Osteocyte (in vitro differentiated cells): ENCODE measurements at regions not wholly inside any gene's neighbourhood (a gene's known extent, or its start where the extent isn't known, plus 50 kb on each side); places are given as distances from the start of the nearest gene placed in this dataset.
A peak's percentile ranks its signal among the peaks of the same experiment; 100 is the strongest.

Source experiments
- DNase-seq: peaks from one replicate; pipeline ENCODE4 v3.0.0; 2021; ENCODE audit warnings: mixed read lengths; ENCODE audit not compliant: unreplicated experiment; ENCODE audit errors: extremely low spot score
- H3K27ac Mint-ChIP-seq: one replicate; pipeline ENCODE4 v1.8.0; 2021; ENCODE audit warnings: mild to moderate bottlenecking, mixed read lengths; ENCODE audit not compliant: unreplicated experiment
- H3K27me3 Mint-ChIP-seq: one replicate; pipeline ENCODE4 v1.8.0; 2021; ENCODE audit warnings: mixed read lengths; ENCODE audit not compliant: unreplicated experiment
- H3K36me3 Mint-ChIP-seq: one replicate; pipeline ENCODE4 v1.8.0; 2021; ENCODE audit warnings: mixed read lengths; ENCODE audit not compliant: unreplicated experiment
- H3K4me1 Mint-ChIP-seq: one replicate; pipeline ENCODE4 v1.8.0; 2021; ENCODE audit warnings: mixed read lengths; ENCODE audit not compliant: unreplicated experiment
- H3K4me3 Mint-ChIP-seq: one replicate; pipeline ENCODE4 v1.8.0; 2021; ENCODE audit warnings: mild to moderate bottlenecking, moderate library complexity, mixed read lengths; ENCODE audit not compliant: unreplicated experiment
- H3K9me3 Mint-ChIP-seq: one replicate; pipeline ENCODE4 v1.8.0; 2021; ENCODE audit warnings: mixed read lengths; ENCODE audit not compliant: unreplicated experiment
- CTCF ChIP-seq: fragments of 200-600 bp; sonication (generic); IDR thresholded peaks from 2 replicates; pipeline ENCODE4 v1.5.0; 2021; ENCODE audit warnings: antibody characterized with exemption, mild to moderate bottlenecking, moderate library complexity

- Mint-ChIP-seq H3K9me3 (peaks cover 9% of the 10 kb centered on the region), H3K36me3 (no peaks in the 10 kb centered on the region), H3K27ac (no peak overlapping the region), H3K4me1 (peaks cover 30% of the 10 kb centered on the region), H3K27me3 (no peaks in the 10 kb centered on the region), H3K4me3 (no peak overlapping the region)
- TF ChIP-seq CTCF: no peak
- no peak for DNase-seq
Measured at GRCh38 chr11:23730307-23730998, 766.4 kb upstream of the LUZP2 start.

- no peak for DNase-seq
- Mint-ChIP-seq H3K4me1 (peaks cover 22% of the 10 kb centered on the region), H3K27me3 (no peaks in the 10 kb centered on the region), H3K27ac (peak overlapping the region; percentile 58), H3K9me3 (peaks cover 9% of the 10 kb centered on the region), H3K36me3 (no peaks in the 10 kb centered on the region), H3K4me3 (no peak overlapping the region)
- no peak for TF ChIP-seq CTCF
Measured at GRCh38 chr11:23732026-23732425, 764.8 kb upstream of the LUZP2 start.

DNA sequence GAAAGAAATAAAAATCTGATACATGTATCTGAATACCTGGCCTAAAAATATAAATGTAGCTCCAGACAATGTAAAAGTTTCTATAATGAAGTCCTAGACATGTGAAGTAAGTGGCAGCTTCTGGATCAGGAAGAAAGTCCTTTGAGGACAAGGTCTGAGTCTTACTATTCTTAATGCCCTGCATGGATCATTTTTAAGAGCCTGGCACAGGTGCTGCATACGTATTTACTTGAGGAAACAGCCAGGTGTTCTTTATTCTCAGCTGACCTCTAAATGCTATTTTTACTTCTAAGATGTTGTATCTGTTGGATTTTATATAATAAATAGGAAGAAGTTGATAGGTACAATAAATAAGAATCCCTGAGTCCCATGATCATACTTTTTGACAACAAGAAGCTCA lies 750.0 kb upstream of the LUZP2 start:
- no peak overlapping the region for H3K27ac Mint-ChIP-seq
- no peak for TF ChIP-seq CTCF
- H3K36me3 Mint-ChIP-seq: no peaks in the 10 kb centered on the region
- DNase-seq: no peak
- H3K9me3 Mint-ChIP-seq: peaks cover 5% of the 10 kb centered on the region
- no peaks in the 10 kb centered on the region for H3K4me1 Mint-ChIP-seq
- H3K4me3 Mint-ChIP-seq: no peak overlapping the region
- no peaks in the 10 kb centered on the region for H3K27me3 Mint-ChIP-seq

DNA sequence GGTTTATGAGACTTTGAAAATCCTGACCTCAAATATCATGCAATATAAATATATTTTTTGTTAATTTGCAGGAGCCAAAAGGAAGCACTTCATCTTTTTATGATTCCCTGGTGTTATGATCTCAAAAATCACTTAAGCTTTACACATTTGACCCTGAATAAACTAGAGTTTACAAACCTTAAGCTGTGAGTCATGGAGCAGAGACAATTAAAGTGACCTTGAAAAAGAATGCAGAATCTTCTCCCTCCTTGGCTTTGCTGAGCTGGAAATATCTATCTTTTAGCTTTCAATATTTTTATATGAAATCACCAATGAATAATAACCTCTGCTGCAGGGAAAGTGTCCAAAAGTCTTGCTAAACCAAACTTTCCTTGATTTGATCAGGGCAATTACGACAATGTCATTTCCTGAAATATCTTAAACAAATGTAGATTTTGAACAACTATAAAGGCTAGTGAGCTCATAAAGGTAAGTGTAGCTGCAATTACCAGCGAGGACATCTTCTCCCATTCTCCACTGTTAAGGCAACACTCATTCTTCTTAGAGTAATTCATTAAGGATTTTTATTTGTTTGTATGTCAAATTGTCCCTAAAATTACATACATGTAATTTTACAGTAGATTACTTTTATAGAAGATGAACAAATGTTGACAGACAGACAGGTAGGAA lies 747.0 kb upstream of the LUZP2 start:
- no peak overlapping the region for H3K27ac Mint-ChIP-seq
- no peaks in the 10 kb centered on the region for H3K4me1 Mint-ChIP-seq
- no peak for DNase-seq
- H3K27me3 Mint-ChIP-seq: no peaks in the 10 kb centered on the region
- no peak for TF ChIP-seq CTCF
- no peak overlapping the region for H3K4me3 Mint-ChIP-seq
- no peaks in the 10 kb centered on the region for H3K36me3 Mint-ChIP-seq
- H3K9me3 Mint-ChIP-seq: no peaks in the 10 kb centered on the region

GRCh38 chr11:23751280-23751679 lies 745.6 kb upstream of the LUZP2 start:
- H3K9me3 Mint-ChIP-seq: no peaks in the 10 kb centered on the region
- no peak overlapping the region for H3K27ac Mint-ChIP-seq
- H3K4me1 Mint-ChIP-seq: no peaks in the 10 kb centered on the region
- TF ChIP-seq CTCF: no peak
- DNase-seq: no peak
- no peak overlapping the region for H3K4me3 Mint-ChIP-seq
- H3K36me3 Mint-ChIP-seq: no peaks in the 10 kb centered on the region
- no peaks in the 10 kb centered on the region for H3K27me3 Mint-ChIP-seq
